SH-SY5Y (cell line): ENCODE measurements at regions not wholly inside any gene's neighbourhood (a gene's known extent, or its start where the extent isn't known, plus 50 kb on each side); places are given as distances from the start of the nearest gene placed in this dataset.

Source experiments
- GATA2 ChIP-seq: IDR thresholded peaks from 2 replicates; pipeline ENCODE4 v1.6.1; 2011; ENCODE audit warnings: mild to moderate bottlenecking, low read depth, low read length
- GATA3 ChIP-seq: IDR thresholded peaks from 2 replicates; pipeline ENCODE4 v1.6.1; 2011; ENCODE audit warnings: low read depth, mild to moderate bottlenecking, low read length, moderate library complexity

DNA sequence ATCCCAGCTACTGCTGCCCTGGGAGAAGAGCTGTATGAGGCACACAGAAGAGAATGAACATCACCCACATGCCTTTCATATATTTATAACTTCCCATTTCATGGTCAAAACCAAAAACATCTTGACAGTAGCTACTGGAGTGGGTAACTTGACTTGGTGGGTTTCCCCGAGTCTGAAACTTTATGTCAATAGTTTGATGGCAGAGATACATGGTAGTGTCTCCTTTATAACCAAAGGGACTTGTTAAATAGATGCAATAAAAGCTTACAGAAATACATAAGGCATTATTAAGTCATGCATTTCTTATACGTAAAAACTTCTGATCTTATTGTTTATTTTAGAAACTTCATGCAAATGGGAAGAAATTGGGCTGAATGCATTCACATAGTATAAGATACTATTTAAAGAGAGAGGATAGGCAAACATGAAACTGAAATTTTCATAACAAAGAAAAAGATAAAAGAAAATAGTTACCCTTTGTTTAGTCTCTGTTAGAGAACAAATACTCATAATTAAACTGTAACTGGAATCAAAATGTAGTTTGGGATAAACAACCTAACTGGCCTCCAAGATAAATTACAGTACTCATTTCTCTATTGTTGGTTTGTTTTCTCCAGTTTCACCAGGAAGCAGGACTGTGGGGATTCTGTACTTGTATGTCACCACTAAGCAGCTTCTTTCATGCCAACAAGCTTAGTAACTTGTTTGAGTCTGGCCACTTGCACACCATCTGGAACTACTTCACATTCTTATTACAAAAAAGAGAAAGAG lies 459.3 kb upstream of the MEF2C start:
- no peak for TF ChIP-seq GATA2
- no peak for TF ChIP-seq GATA3

DNA sequence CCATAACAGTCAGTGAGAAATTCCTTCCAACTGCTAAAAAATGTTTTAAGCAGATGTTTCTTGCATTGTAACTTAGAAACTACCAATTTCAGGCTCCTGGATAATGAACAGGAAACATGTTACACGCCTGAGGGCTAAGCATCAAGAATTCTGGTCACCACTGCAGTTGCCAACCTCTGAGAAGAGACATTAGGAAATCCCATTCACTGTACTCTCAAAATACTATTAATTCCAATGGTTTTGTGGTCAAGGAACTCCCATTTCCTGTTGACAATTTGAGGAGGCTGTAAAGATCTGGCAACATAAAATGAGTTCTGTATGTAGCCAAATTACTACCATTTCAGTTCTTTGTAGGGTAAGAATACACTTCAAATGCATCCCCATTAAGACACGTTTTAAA lies 456.0 kb upstream of the MEF2C start:
- TF ChIP-seq GATA3: no peak
- no peak for TF ChIP-seq GATA2

DNA sequence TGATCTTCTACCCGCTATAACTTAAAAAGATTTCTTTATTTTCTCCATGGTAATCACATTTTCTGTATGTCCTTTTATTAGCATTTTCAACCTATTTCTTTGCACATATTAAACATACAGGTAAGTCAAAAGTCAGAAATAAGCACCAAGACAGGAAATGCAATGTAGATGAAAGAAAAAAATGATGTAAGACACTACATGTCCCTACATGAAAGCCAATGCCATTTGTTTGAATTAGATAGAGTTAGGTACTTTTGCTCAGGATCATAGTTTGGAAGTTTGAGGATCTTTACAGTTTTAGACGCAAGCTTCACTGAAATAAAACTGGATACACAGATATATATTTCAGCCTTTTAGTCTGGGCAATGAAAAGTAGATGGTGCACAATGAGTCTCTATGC lies 453.1 kb upstream of the MEF2C start:
- no peak for TF ChIP-seq GATA2
- TF ChIP-seq GATA3: no peak

DNA sequence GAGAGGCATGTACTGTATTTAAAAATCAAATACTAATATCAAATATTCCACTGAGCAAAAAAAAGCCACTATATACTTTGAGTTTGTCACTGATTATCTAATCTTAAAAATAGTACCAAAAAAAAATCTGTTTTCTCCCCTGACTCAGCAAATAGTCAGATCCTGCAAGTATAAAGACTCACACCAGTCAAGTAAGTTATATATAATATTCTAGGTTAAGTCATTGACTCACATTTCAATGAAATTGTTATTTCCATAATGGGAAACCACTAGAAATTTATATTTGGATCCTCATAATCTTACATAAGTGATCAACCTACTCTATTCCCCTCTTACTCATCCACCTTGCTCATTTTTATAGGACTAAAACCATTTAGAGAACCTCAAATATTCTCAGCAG lies 447.2 kb upstream of the MEF2C start:
- no peak for TF ChIP-seq GATA2
- TF ChIP-seq GATA3: no peak

DNA sequence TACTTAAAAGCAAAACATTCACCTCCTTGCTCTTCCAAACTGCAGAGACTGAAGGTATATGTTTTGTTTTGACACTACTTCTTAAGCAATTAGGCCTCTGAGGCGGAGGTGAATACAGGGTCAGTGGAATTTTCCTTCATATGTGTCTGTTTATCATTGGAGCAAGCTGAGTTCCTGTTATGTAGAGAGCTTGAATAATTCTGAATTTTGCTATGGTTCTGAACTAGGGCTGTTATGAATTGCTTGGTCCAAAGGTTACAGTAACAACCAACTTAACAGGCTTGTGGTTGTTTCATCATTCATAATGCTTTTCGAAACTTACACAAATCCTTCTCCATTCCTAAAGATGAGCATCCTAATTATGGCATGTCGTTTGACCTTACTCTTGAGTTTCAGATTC lies 444.6 kb upstream of the MEF2C start:
- TF ChIP-seq GATA2 (no peak), GATA3 (no peak)

DNA sequence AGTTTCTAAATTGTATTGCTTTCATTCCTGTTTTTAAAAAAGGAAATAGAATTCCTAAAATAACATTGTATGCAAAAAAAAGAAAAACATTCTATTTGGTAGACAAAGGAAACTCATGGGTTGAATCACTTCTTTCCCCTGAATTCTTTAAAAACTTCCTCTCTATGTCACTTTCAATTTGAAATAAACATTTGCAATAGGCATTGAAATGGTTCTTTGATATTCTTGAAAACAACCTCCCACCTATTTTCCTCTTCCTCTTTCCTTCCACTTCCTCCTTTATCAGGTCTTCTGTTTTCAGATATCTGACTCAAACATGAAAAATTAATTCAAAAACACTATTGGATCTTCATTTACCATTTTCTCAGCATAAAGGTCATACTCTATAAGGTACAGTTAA lies 442.0 kb upstream of the MEF2C start:
- no peak for TF ChIP-seq GATA3
- no peak for TF ChIP-seq GATA2

DNA sequence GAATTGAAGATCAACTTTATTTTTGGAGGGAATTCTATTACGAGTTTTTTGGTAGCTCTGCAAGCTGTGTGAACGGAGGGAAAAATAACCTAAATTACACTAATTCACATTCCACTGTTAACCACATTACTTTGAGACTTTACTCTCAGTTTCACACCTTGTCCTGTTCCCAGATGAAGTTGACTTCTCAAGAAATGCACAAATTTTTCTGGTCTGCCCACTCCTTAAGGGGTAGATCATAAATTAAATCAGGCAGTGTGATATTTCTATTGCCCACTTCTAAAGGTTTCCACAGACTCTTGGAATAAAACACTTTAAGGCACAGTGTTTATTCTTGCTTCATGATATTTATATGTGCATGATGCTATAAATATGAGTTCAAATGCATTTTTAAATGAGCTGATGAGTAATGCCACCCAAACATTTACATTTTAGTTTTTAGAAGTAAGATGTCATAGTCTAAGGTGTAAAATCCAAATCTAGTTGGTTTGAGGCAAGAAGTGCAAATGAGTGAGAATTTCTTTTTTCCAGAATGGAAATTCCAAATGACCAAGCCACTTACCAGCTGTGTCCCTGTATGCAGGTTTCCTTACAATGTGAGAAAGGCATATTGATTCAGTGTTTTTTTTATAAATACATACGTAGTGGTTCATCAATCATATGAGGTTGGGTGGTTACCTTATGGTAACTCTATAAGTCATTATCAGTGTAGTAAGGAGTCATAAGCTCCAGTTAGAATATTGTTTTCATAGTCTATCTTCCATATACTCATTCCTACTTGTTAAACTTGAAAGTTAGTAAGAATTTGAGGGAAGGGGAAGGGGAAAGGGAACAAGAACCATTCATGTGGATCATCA lies 437.7 kb upstream of the MEF2C start:
- TF ChIP-seq GATA3: no peak

DNA sequence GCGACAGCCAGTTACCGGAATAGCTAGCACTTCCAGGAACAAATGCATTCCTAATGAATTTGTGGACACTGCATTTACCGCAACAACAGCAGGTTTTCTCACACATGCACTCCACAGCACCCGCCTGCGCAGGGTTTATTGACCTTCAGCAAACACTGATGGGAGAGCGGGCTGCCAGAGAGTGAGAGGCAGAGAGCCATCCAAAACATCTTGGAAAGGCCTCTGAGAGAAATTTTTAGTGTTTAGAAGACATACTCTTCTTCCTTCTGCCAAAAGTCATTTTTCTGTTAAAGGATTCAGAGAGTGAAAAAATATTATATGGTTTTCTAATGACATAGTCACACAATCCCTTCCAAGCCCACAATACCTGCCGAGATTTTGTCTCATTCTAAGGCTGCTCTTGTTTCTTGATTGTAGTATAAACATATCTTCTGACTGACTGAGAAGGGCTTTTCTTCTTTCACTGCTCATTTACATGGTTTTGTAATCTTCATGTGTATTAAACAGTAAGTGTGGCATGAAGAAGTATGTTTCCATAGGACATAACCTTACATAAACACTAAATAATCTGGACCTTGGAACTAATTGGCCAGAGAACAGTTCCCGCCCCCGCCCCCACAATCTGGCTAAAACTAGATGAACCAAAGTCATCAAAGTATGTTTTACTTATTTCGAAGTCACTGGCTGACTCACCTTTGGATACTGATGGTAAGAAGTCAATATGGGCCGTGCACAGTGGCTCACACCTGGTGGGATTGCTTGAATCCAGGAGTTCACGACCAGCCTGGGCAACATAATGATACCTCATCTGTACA lies 432.5 kb upstream of the MEF2C start:
- TF ChIP-seq GATA3 (no peak), GATA2 (no peak)

DNA sequence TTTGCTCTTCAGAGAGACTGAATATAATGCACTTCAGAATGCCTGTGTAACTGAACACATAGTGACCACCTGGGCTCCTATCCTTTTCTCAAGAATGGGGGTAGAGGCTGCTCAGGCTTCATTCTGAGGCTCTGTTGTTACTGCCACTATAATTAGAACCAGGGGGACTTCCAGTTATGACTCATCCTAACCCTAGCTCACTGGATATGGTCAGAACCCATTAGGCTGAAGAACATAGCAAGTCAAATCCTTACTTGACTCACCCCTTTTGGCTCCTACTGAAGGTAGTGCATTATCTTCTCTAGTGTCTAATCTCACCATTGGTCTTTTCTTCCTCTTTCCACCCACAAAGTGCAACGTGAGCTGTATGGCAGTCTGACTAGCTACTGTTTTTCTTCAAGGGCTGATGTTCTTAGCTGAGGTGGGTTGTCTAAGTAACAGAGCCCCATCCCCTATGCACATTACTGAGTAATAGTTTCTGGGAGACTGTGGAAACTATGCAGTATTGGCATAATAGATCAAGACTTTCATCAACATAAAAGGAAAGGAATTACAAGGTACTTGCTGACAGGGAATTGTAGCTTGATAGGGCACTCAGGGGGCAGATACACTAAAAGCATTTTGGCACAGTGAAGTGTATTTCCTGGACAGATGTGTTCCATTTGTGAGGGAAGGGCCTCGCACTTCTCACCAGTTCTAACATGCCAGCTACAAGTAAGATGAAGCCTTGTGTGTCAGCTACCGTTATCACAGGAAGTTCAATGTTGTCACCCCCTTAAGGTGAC lies 431.0 kb upstream of the MEF2C start:
- no peak for TF ChIP-seq GATA2
- no peak for TF ChIP-seq GATA3

DNA sequence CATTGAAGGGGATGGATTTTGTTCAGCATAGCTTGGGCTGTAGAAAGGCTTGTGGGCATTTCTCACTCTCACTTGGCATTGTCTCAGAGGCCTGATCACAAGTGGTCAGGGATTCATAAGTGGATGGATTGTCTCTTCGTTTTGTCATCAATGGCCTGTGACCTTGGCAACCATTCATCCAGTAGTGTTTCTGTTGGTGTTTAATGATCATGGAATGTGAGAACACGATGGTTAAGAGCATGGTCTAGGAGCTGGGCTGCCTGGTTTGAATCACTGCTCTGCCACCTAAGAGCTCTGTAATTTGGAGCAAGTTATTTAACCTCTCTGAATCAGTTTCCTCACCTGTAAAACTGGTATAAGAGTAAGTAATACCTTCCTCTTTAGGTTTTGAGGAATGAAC lies 430.1 kb upstream of the MEF2C start:
- TF ChIP-seq GATA3: no peak

DNA sequence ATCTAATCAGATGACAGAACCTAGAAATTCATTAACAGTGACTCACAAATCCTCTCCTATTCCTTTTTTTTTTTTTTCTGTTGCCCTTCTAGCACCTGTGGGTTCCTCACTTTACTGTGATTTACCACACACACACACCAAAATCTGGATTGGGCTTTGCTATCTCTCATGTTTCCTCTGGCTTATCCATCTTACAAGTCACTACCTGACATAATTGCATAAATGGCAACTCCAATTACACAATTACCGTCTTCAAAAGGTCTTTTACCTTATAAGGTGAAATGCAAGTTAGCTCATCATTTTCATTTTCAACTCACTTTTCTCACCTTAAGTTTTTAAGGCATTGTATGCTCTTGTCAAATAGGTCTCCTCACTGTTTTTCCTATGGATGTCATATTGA lies 426.3 kb upstream of the MEF2C start:
- TF ChIP-seq GATA2 (no peak), GATA3 (no peak)

DNA sequence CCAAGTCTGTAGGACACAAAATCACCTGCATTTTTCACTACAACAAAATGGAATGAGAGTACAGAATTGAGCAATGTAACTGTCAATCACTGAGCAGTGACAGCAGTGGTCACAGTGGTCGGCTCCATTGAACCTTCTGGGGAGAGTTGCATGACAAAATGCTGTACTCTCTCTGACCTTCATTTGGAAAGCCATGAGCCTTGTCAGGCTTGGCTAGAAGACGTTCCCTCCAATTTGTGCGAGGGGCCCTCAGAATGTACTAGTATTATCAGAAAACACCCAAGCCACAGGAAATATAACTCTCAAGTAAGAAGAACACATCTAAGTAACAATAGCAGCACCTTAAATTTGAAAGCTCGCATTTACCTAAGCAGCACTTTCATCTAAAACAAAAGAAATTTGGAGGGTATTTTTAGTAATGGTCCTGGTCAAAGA lies 425.6 kb upstream of the MEF2C start:
- TF ChIP-seq GATA3 (no peak), GATA2 (no peak)

DNA sequence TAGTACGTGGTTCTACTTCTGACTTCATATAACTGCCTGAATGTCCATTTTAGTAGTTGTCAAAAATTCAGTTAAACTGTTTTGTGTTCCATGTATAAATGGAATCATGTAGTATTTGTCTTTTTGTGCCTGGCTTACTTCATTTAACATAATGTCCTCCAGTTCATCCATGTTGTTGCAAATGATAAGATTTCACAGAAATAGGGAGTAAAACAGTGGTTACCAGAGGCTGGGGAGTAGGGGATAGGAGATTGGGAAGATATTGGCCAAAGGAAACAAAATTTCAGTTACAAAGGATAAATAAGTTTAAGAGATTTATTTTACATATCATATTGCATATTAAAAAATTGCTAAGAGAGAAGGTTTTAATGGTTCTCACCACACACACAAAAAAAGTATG lies 425.0 kb upstream of the MEF2C start:
- TF ChIP-seq GATA2 (no peak), GATA3 (no peak)
